GM12892 (cell line): ENCODE measurements at regions not wholly inside any gene's neighbourhood (a gene's known extent, or its start where the extent isn't known, plus 50 kb on each side); places are given as distances from the start of the nearest gene placed in this dataset.

Experiments
- DNase-seq: peaks from one replicate; pipeline ENCODE4 v3.0.0; 2011; ENCODE audit not compliant: insufficient read length
- FAIRE-seq: peaks from 2 replicates; lab custom pipeline; 2011; peaks lifted over from hg19 to GRCh38; lab: Jason Lieb, UNC
- POLR2A ChIP-seq: IDR thresholded peaks from 2 replicates; pipeline ENCODE4 v1.6.1; 2011; ENCODE audit warnings: low read depth, low read length, control low read depth
- POLR2AphosphoS5 ChIP-seq: IDR thresholded peaks from 2 replicates; pipeline ENCODE4 v1.6.1; 2011; ENCODE audit warnings: low read depth, low read length, control low read depth
- TAF1 ChIP-seq: IDR thresholded peaks from 2 replicates; pipeline ENCODE4 v1.6.1; 2011; ENCODE audit warnings: low read depth, mild to moderate bottlenecking, control low read depth, low read length, borderline replicate concordance

- DNase-seq: no peak
- no peak for FAIRE-seq
- TF ChIP-seq POLR2A (no peak), POLR2AphosphoS5 (no peak)
Observed at GRCh38 chr16:14325502-14326401, 254.6 kb downstream of the MRTFB start.

- FAIRE-seq (no peak), DNase-seq (no peak)
- TF ChIP-seq TAF1 (no peak), POLR2AphosphoS5 (no peak), POLR2A (no peak)
Observed at GRCh38 chr16:14324581-14324980, 253.5 kb downstream of the MRTFB start.

- no peak for TF ChIP-seq TAF1
- TF ChIP-seq POLR2A: no peak
- no peak for TF ChIP-seq POLR2AphosphoS5
- DNase-seq: no peak
- no peak for FAIRE-seq
Observed at GRCh38 chr16:14322186-14322585, 251.1 kb downstream of the MRTFB start.

DNA sequence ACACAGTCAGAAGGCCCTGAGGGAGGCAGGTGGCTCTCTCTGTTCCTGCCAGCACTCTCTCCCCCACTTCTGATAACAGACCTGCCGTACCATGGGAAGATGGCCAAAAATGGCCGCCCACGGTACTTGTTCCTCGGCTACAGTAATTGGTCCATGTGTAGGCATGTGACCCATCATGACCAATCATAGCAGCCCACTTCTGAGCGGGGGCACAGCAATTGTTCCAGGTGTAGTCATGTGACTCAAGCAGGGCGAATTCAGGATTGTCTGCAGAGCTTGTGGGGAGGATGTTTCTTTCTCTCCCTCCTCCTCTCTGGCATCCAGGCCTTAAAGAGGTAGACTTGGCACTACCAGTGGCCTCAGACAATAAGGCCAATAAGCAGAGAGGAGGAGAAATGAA, 250.4 kb downstream of the MRTFB start:
- TF ChIP-seq POLR2AphosphoS5 (no peak), TAF1 (no peak)
- FAIRE-seq (no peak), DNase-seq (no peak)

GRCh38 chr16:14320406-14320805, 249.3 kb downstream of the MRTFB start:
- FAIRE-seq (no peak), DNase-seq (no peak)
- TF ChIP-seq POLR2AphosphoS5 (no peak), POLR2A (no peak), TAF1 (no peak)
